ENCODE measurements at regions not wholly inside any gene's neighbourhood (a gene's known extent, or its start where the extent isn't known, plus 50 kb on each side); places are given as distances from the start of the nearest gene placed in this dataset.

DNA sequence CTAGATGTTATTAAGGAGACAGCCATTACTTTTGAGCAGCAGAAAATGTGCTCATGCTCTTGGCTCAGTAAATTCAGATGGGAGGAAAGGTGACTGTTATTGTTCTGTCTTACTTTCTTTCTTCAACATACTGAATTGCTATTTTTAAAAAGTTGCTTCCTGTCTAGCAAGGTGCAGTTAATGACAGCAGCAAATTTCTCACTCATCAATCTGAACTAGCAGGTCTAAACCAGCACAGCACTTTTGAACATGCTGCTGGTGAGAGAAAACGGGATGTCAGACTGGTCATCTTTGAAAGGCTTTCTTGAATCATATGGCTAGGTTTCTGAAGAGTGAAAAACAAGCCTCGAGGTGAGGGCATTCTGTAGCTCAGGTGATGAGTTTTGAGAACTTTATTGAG, 384.7 kb downstream of the MFSD1 start:
- Histone ChIP-seq H3K4me1 (peaks cover 0 to 19% (median 3%) of the 10 kb centered on the region in 4 donors), H3K4me3 (no peak overlapping the region), H3K36me3 (no peaks in the 10 kb centered on the region), H3K9me3 (no peaks in the 10 kb centered on the region), H3K27ac (peak overlapping the region in 1 of 3 donors; percentile 37), H3K27me3 (no peaks in the 10 kb centered on the region)
- intact Hi-C loops (cut with DNase I): no loop called here
- no peak for ATAC-seq
- no peak for TF ChIP-seq POLR2A (IDR thresholded peaks at IDR 0.05)
- TF ChIP-seq, protein P1, sequence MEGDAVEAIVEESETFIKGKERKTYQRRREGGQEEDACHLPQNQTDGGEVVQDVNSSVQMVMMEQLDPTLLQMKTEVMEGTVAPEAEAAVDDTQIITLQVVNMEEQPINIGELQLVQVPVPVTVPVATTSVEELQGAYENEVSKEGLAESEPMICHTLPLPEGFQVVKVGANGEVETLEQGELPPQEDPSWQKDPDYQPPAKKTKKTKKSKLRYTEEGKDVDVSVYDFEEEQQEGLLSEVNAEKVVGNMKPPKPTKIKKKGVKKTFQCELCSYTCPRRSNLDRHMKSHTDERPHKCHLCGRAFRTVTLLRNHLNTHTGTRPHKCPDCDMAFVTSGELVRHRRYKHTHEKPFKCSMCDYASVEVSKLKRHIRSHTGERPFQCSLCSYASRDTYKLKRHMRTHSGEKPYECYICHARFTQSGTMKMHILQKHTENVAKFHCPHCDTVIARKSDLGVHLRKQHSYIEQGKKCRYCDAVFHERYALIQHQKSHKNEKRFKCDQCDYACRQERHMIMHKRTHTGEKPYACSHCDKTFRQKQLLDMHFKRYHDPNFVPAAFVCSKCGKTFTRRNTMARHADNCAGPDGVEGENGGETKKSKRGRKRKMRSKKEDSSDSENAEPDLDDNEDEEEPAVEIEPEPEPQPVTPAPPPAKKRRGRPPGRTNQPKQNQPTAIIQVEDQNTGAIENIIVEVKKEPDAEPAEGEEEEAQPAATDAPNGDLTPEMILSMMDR (IDR thresholded peaks at IDR 0.05): no peak
- no peak for DNase-seq
- 21% methylated on average over 2 of the region's 2 CpGs for WGBS (ENCODE audit: insufficient coverage, low coverage, low lambda C conversion rate, missing lambda C conversion rate)

DNA sequence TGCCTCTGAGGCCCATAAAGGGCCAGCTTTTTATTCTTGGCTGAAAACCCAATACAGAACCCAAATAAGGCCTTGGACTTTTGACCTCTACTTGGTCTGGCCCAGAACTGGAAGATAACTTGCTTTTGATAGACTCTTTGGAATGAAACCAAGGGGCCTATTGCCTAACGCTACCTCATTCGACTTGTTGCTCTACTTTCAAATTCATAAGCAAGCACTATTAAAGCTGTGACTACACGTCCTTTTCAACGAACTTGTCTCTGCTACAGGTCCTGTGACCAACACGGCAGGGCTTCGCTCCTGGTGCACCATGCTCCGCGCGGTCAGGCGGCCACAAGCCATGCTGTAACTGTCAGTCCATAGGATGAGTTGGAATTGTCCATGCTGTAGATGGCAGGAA, 385.4 kb downstream of the MFSD1 start:
- Histone ChIP-seq H3K27ac (peak overlapping the region; percentile 59 to 77 (median 66)), H3K4me3 (peak overlapping the region; percentile 43 to 48 (median 47)), H3K27me3 (no peaks in the 10 kb centered on the region), H3K9me3 (no peaks in the 10 kb centered on the region), H3K36me3 (no peaks in the 10 kb centered on the region), H3K4me1 (peaks cover 0 to 19% (median 3%) of the 10 kb centered on the region in 4 donors)
- ATAC-seq (peak; percentile 72 to 79 (median 74)), DNase-seq (peak in 2 of 3 donors; percentile 41 to 65)
- no peak for TF ChIP-seq POLR2A (IDR thresholded peaks at IDR 0.05)
- TF ChIP-seq, protein P1 (IDR thresholded peaks at IDR 0.05): no peak
- intact Hi-C loops (cut with DNase I): no loop called here
- 25% methylated on average over 6 of the region's 10 CpGs for WGBS (ENCODE audit: insufficient coverage, low coverage, low lambda C conversion rate, missing lambda C conversion rate)

DNA sequence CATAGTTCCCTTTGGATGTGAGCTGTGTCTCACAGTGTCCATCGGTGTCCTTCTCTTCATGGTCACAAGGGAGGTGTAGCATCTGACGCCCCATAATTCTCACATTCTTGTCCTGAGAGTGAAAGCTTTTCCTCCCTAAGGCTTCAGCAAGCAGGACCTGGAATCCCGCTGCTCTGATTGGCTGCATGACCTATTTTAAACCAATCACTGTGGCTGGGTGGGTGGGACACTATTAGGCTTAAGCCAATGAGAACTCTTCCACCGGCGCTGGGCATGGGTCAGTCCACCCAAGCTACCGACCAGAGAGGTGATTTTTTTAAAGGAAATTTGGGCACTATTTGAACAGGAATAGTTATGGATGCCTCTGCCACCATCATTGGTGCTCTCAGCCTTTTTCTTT, 385.9 kb downstream of the MFSD1 start:
- H3K36me3 ChIP-seq: no peaks in the 10 kb centered on the region
- TF ChIP-seq POLR2A (IDR thresholded peaks at IDR 0.05): no peak
- TF ChIP-seq, protein P1 (IDR thresholded peaks at IDR 0.05): no peak
- peak; percentile 58 to 84 (median 69) for DNase-seq
- peaks cover 0 to 19% (median 3%) of the 10 kb centered on the region in 4 donors for H3K4me1 ChIP-seq
- peak; percentile 81 to 96 (median 94) for ATAC-seq
- H3K4me3 ChIP-seq: peak overlapping the region; percentile 43 to 48 (median 47)
- no peaks in the 10 kb centered on the region for H3K27me3 ChIP-seq
- intact Hi-C loops (cut with DNase I): no loop called here
- H3K27ac ChIP-seq: peak overlapping the region; percentile 59 to 77 (median 66)
- WGBS (ENCODE audit: insufficient coverage, low coverage, low lambda C conversion rate, missing lambda C conversion rate): 22% methylated on average over 5 of the region's 6 CpGs
- H3K9me3 ChIP-seq: no peaks in the 10 kb centered on the region

DNA sequence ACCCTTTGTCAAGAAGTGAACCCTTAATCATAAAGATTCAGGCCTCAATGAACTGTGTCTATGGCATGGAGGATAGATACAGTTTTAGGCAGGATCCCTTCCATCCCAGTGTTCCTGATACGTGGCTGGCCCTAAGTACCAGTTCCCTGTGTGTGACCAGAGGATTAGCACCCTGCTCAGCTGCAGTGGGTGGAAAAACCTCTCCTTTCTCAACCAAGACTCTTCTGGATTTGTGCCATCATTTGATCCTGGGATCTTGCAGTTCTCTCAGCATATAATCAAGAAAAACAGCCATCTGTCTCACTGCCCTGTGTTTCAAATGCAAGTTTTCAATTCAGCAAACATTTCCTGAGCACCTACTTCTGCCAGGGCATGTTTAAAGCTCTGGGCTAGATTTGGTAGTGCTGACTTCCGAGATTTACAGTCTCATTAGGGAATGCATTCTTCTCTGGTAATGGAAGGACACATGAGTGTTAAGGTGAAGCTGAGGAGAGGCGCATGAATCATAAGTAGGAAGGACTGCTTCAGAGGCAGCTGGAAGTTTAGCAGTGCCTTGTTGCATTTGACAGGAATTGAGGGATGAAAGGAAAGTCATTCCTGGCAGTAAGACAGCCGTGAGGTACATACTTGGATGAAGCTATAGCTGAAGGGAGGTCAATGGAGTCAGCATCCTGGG, 388.3 kb downstream of the MFSD1 start:
- WGBS (ENCODE audit: insufficient coverage, low coverage, low lambda C conversion rate, missing lambda C conversion rate): 63% methylated on average over 2 of the region's 4 CpGs
- ATAC-seq (no peak), DNase-seq (no peak)
- intact Hi-C loops (cut with DNase I): no loop called here
- H3K4me3 ChIP-seq: no peak overlapping the region
- no peaks in the 10 kb centered on the region for H3K36me3 ChIP-seq
- H3K4me1 ChIP-seq: peaks cover 0 to 18% (median 3%) of the 10 kb centered on the region in 4 donors
- no peaks in the 10 kb centered on the region for H3K27me3 ChIP-seq
- no peaks in the 10 kb centered on the region for H3K9me3 ChIP-seq
- TF ChIP-seq POLR2A (IDR thresholded peaks at IDR 0.05): no peak
- TF ChIP-seq, protein P1 (IDR thresholded peaks at IDR 0.05): no peak
- H3K27ac ChIP-seq: no peak overlapping the region
